MM.1S (cell line): ENCODE measurements at regions not wholly inside any gene's neighbourhood (a gene's known extent, or its start where the extent isn't known, plus 50 kb on each side); places are given as distances from the start of the nearest gene placed in this dataset.

ENCODE experiments used
- DNase-seq: peaks from one replicate; pipeline ENCODE4 v3.0.0-alpha.2; 2015
- H2AFZ ChIP-seq: fragments of 300-600 bp; sonication (generic); 2 replicates; pipeline ENCODE4 v1.6.0; 2016; ENCODE audit warnings: antibody characterized with exemption, low read length
- H3F3A ChIP-seq: fragments of 300-600 bp; sonication (generic); 2 replicates; pipeline ENCODE4 v1.6.1; 2016; ENCODE audit warnings: mild to moderate bottlenecking, antibody characterized with exemption, low read length, moderate library complexity, mixed read lengths; ENCODE audit not compliant: insufficient read depth
- H3K27ac ChIP-seq: fragments of 300-600 bp; sonication (generic); 2 replicates; pipeline ENCODE4 v1.5.1; 2016; ENCODE audit warnings: mild to moderate bottlenecking, low read length
- H3K27me3 ChIP-seq: fragments of 300-600 bp; sonication (generic); replicated peaks from 2 replicates; pipeline ENCODE4 v1.6.0; 2016; ENCODE audit warnings: low read length; ENCODE audit not compliant: insufficient read depth
- H3K36me3 ChIP-seq: fragments of 300-600 bp; sonication (generic); replicated peaks from 2 replicates; pipeline ENCODE4 v1.6.1; 2016; ENCODE audit warnings: mild to moderate bottlenecking, low read length, mixed read lengths; ENCODE audit not compliant: insufficient read depth
- H3K4me1 ChIP-seq: fragments of 300-600 bp; sonication (generic); 2 replicates; pipeline ENCODE4 v1.6.1; 2016; ENCODE audit warnings: low read length, mixed read lengths
- H3K4me2 ChIP-seq: fragments of 300-600 bp; sonication (generic); 2 replicates; pipeline ENCODE4 v1.6.0; 2016; ENCODE audit warnings: low read depth, low read length
- H3K4me3 ChIP-seq: fragments of 300-600 bp; sonication (generic); 2 replicates; pipeline ENCODE4 v1.5.1; 2016; ENCODE audit warnings: low read length, mixed read lengths
- H3K79me2 ChIP-seq: fragments of 300-600 bp; sonication (generic); 2 replicates; pipeline ENCODE4 v1.6.1; 2016; ENCODE audit warnings: mixed run types, low read length, mixed read lengths
- H3K9ac ChIP-seq: fragments of 300-600 bp; sonication (generic); 2 replicates; pipeline ENCODE4 v1.6.1; 2016; ENCODE audit warnings: low read length, mixed read lengths
- H3K9me2 ChIP-seq: fragments of 300-600 bp; sonication (generic); replicated peaks from 2 replicates; pipeline ENCODE4 v1.6.1; 2016; ENCODE audit warnings: mild to moderate bottlenecking, low read length, mixed read lengths; ENCODE audit not compliant: insufficient read depth
- H3K9me3 ChIP-seq: fragments of 300-600 bp; sonication (generic); replicated peaks from 2 replicates; pipeline ENCODE4 v1.6.1; 2016; ENCODE audit warnings: mild to moderate bottlenecking, low read length, mixed read lengths; ENCODE audit not compliant: insufficient read depth
- H4K20me1 ChIP-seq: fragments of 300-600 bp; sonication (generic); 2 replicates; pipeline ENCODE4 v1.6.1; 2016; ENCODE audit warnings: mild to moderate bottlenecking, low read length, moderate library complexity, mixed read lengths; ENCODE audit not compliant: insufficient read depth
- EZH2 ChIP-seq: fragments of 300-600 bp; sonication (generic); optimal IDR thresholded peaks from 2 replicates; pipeline ENCODE3; 2017; ENCODE audit warnings: low read depth, mild to moderate bottlenecking, antibody characterized with exemption, low read length, mixed read lengths
- EZH2phosphoT487 ChIP-seq: fragments of 300-600 bp; sonication (generic); IDR thresholded peaks from 2 replicates; pipeline ENCODE4 v1.6.1; 2018; ENCODE audit warnings: antibody characterized with exemption, low read length
- TF ChIP-seq, protein P1 (sequence below): fragments of 300-600 bp; sonication (generic); IDR thresholded peaks from 2 replicates; pipeline ENCODE4 v1.5.1; 2016; ENCODE audit warnings: antibody characterized with exemption, low read length, mixed read lengths

DNA sequence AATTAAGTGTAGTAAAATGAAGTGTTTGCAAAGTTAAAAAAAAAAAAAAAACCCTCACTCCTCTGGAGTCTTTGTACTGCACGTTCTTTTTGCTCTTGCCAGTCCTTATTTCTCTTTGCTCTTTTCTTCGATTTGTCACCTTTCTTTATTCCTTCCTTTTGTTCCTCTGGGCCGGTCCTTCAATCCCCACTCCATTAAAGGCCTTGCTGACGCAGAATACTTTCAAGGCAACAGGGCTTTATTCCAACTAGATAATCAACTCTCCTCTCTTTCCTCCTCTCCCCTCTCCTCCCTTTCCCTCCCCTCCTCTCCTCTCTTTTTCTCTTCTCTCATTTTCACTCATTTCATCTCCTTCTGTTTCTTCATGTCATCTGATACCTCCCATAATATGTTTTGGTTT lies 138.2 kb upstream of the NTM start:
- H3K9ac ChIP-seq = no peak overlapping the region
- no peak overlapping the region for H3K4me3 ChIP-seq
- no peak overlapping the region for H3K27ac ChIP-seq
- H3K4me2 ChIP-seq = no peak overlapping the region
- H3K36me3 ChIP-seq = no peaks in the 10 kb centered on the region
- H3K4me1 ChIP-seq = no peaks in the 10 kb centered on the region
- no peaks in the 10 kb centered on the region for H3K9me3 ChIP-seq
- H3F3A ChIP-seq = no peaks in the 10 kb centered on the region
- no peak for DNase-seq
- H2AFZ ChIP-seq = no peak overlapping the region
- no peaks in the 10 kb centered on the region for H4K20me1 ChIP-seq
- no peaks in the 10 kb centered on the region for H3K9me2 ChIP-seq
- TF ChIP-seq, protein P1, sequence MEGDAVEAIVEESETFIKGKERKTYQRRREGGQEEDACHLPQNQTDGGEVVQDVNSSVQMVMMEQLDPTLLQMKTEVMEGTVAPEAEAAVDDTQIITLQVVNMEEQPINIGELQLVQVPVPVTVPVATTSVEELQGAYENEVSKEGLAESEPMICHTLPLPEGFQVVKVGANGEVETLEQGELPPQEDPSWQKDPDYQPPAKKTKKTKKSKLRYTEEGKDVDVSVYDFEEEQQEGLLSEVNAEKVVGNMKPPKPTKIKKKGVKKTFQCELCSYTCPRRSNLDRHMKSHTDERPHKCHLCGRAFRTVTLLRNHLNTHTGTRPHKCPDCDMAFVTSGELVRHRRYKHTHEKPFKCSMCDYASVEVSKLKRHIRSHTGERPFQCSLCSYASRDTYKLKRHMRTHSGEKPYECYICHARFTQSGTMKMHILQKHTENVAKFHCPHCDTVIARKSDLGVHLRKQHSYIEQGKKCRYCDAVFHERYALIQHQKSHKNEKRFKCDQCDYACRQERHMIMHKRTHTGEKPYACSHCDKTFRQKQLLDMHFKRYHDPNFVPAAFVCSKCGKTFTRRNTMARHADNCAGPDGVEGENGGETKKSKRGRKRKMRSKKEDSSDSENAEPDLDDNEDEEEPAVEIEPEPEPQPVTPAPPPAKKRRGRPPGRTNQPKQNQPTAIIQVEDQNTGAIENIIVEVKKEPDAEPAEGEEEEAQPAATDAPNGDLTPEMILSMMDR = no peak
- TF ChIP-seq EZH2phosphoT487 (no peak), EZH2 (no peak)
- no peaks in the 10 kb centered on the region for H3K27me3 ChIP-seq
- no peaks in the 10 kb centered on the region for H3K79me2 ChIP-seq

DNA sequence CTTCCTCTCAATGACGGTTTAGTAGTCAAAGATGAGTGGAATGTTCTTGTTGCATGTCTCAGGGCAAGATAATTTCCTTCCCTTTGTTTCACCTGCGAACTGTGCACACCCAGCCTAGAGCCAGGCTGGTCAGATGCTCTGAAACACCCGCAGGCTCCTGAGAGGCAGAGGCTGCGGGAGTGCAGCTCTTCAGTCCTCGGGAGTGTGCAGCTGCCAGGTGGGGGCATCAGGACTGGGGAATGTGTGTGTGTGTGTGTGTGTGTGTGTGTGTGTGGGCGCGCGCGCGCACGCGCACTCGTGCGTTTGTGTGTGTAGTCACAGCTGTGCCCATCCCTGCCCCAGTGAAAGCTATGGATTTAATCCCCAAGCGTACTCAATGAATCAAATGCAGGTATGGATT lies 136.2 kb upstream of the NTM start:
- no peak for TF ChIP-seq EZH2
- TF ChIP-seq EZH2phosphoT487 = no peak
- TF ChIP-seq, protein P1 = no peak

DNA sequence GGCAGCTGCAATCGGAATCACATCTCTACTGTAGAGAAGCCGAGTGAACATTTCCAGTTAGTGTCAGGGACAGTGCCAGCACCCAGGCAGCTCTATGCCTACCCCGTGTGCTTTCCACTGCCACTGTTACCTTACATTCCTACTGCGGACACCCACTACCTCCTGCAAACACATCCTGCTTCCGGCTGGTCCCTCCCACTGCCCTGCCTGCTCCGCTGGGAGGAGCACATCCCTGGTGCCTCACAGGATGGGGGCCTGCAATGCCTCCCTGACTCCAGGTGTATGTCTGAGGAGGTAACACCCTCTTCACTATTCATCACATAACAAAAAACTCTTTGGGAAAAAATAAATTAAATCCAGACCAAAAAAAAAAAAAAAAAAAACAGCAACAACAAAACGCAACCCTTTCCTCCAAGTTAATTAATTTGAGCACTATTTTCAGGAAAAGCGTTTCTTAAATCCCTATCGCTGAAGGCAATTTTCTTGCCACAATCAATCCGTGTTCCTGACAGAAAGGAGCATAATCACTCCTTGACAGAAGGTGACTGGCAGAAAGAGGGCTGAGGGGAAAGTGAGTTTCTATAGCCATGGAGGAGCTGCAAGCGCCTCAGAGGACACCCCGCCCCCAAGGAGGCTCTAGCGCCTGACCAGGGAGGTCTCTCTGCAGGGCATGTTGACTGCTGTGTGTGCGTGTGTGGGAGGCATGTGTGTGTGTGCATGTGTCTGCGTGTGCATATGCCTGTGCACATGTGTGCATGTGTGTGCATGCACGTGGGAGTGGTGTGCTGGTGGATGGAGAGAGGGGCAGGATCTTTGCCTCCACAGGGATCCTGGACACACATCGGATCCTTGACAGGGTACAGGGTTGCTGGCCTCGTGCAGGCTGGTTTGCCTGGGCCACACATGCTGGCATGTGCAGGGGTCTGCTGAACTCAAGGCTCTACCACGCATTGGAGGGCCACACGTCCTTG lies 134.8 kb upstream of the NTM start:
- H4K20me1 ChIP-seq = no peaks in the 10 kb centered on the region
- TF ChIP-seq EZH2 (no peak), EZH2phosphoT487 (no peak)
- TF ChIP-seq, protein P1 = no peak
- no peak for DNase-seq
- no peaks in the 10 kb centered on the region for H3F3A ChIP-seq
- no peaks in the 10 kb centered on the region for H3K36me3 ChIP-seq
- H3K4me1 ChIP-seq = no peaks in the 10 kb centered on the region
- H2AFZ ChIP-seq = no peak overlapping the region
- no peaks in the 10 kb centered on the region for H3K9me3 ChIP-seq
- H3K79me2 ChIP-seq = no peaks in the 10 kb centered on the region
- H3K27ac ChIP-seq = no peak overlapping the region
- H3K4me2 ChIP-seq = no peak overlapping the region
- no peaks in the 10 kb centered on the region for H3K9me2 ChIP-seq
- no peaks in the 10 kb centered on the region for H3K27me3 ChIP-seq
- H3K9ac ChIP-seq = no peak overlapping the region
- no peak overlapping the region for H3K4me3 ChIP-seq

More for the DNA sequence above, 136.2 kb upstream of the NTM start:
- no peaks in the 10 kb centered on the region for H4K20me1 ChIP-seq
- H3K27me3 ChIP-seq = no peaks in the 10 kb centered on the region
- no peak overlapping the region for H3K4me3 ChIP-seq
- no peak for DNase-seq
- no peaks in the 10 kb centered on the region for H3K9me3 ChIP-seq
- no peaks in the 10 kb centered on the region for H3K79me2 ChIP-seq
- H3K36me3 ChIP-seq = no peaks in the 10 kb centered on the region
- no peak overlapping the region for H3K4me2 ChIP-seq
- H3K9ac ChIP-seq = no peak overlapping the region
- H3F3A ChIP-seq = no peaks in the 10 kb centered on the region
- H2AFZ ChIP-seq = no peak overlapping the region
- H3K27ac ChIP-seq = no peak overlapping the region
- no peaks in the 10 kb centered on the region for H3K4me1 ChIP-seq
- no peaks in the 10 kb centered on the region for H3K9me2 ChIP-seq
